ENCODE measurements at regions not wholly inside any gene's neighbourhood (a gene's known extent, or its start where the extent isn't known, plus 50 kb on each side); places are given as distances from the start of the nearest gene placed in this dataset.
"Not testable (repeated sequence)": the region's sequence is repeated elsewhere in the genome, so short reads cannot be mapped to it uniquely, and the experiment has no call there.

- intact Hi-C loops (cut with DNase I), result no loop called here
- no peak for ATAC-seq
- no peak for DNase-seq
These were observed 71.0 kb downstream of the COQ2 start for GRCh38 chr4:83213640-83214039.

- ATAC-seq, result peak in 1 of 2 donors; percentile 72
- intact Hi-C loops (cut with DNase I), result no loop called here
- DNase-seq, result no peak
These were observed 72.4 kb downstream of the COQ2 start for GRCh38 chr4:83212041-83212851.

- intact Hi-C loops (cut with DNase I), result no loop called here
- DNase-seq (no peak), ATAC-seq (no peak)
These were observed 75.2 kb downstream of the COQ2 start for GRCh38 chr4:83209419-83209818.

DNA sequence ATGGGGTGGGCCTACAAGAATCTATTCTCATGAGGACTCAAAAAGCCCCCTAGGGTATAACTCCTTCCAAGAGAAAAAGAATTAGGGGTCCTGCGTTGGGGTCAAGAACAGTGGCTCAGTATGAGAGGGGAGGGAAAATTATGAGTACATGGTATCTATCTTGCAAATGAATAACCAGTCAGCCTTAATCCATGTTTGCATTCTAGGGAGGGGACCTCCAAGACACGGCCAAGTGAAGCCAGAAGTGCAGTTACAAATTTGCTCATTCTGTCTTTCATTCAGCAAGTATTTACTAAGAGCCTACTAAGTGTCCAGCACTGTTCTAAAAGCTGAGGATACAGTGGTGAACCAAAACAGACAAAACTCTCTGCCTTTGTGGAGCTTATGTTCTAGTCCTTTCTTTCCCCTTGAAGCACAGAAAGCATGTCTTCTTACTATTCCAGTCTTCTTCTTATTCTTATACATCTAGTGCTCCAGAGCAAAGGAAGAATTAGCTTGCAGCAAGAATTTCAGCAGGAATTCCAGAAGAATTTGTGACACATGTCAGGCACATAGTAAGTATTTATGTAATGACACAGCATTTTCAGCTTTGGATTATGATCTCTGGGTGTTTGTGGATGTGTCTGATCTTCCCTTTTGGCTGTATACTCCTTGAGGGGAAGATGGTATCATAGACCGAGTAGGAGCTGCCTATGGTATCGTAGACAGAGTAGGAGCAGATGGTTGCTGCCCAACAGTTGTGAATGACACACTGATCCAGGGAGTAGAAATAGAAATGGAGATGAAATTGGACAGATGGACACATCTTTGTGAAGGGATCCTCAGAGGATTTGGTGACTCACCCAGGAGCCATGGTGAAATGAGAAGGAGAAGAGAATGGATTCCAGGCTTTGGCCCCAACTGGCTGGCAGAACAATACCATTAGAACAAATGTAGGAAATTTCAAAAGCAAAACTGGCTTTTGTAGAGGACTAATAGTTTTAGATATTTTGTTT, 75.9 kb downstream of the COQ2 start:
- DNase-seq (no peak), ATAC-seq (no peak)
- intact Hi-C loops (cut with DNase I), result no loop called here

DNA sequence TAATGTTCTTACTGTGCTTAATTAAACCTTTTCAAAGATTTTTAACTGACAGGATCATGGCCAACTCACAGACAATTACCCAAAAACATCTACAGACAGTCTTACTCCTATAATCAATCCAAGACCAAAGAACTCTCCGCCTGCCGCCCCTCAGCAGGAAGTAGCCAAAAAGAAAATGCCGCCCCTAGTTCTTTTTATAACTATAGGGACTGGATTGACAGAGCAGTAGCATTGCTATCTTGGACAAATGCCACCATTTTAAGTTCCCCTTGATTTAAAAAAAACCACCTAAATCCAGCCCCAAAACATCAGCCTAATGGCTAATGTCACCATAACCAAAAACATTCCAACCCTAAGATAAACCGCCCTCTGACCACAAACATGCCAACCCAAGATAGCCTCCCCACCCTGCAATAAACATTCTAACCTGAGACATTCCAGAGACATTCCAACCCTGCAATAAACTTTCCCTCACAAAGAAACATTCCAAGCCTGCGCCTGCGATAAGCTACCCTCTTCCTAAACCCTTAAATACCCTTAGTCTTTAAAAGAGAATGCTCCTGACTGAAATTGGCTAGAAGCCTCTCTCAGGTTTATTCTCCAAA, 77.0 kb downstream of the COQ2 start:
- DNase-seq (no peak), ATAC-seq (no peak)
- intact Hi-C loops (cut with DNase I), result no loop called here

GRCh38 chr4:83205760-83206159, 78.8 kb downstream of the COQ2 start:
- DNase-seq (no peak), ATAC-seq (no peak)
- intact Hi-C loops (cut with DNase I), result no loop called here

- no peak for ATAC-seq
- intact Hi-C loops (cut with DNase I), result no loop called here
- no peak for DNase-seq
These were observed 79.9 kb downstream of the COQ2 start for GRCh38 chr4:83204731-83205130.

GRCh38 chr4:83201761-83202160, 82.8 kb downstream of the COQ2 start:
- no peak for ATAC-seq

DNA sequence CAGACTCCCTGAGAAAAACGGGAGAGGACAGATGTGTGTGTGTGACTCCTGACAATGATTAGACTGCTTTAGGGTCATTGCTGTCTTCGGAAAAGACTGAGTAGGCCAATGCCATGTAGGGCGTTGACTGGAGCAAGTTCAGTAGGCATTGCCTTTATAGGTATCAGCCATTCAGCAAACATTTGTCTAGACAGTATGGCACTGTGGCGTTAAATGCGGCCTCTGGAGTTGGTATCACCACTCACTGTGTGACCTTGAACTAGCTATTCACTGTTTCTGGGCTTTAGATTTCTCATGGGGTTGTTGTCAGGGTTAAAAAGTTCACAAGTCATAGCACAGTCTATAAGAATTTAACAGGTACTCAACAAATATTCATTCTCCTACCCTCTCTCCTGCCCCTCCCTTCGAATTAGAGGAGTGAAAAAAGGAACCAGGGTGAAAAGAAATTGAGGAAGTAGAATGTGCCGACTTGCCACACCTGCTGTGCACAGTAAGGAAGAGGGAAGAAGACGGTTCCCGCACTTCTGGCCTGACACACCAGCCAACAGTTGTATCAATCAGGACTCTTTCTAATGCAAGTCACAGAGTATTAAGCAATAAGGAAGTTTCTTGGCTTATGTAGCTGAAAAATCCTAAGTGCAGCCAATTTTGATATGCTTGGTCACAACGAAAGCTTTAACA, 83.2 kb upstream of the PLAC8 start:
- DNase-seq (peak; percentile 30), ATAC-seq (peak; percentile 79 to 87)
- intact Hi-C loops (cut with DNase I), result no loop called here

More at GRCh38 chr4:83201761-83202160, 82.8 kb downstream of the COQ2 start:
- DNase-seq, result no peak
- intact Hi-C loops (cut with DNase I), result no loop called here

DNA sequence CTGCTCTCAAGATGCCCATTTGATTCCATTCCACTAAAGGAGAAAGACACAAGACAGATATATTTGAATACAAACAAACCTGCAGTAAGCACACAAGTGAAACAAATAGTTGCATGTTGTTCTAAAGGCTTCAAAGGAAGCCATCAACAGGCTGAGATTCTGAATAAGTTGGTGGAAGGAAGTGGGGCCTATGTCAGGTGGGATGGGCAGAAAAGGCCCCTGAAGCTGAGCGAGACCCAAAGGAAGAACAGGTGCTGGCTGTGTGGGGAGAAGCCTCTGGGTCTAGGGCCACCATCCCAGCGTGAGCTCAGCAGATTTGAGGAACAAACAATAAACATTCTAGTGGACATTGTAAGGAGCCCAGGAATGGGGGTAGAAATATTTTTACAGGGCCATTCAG, 82.4 kb upstream of the PLAC8 start:
- intact Hi-C loops (cut with DNase I), result no loop called here
- DNase-seq (no peak), ATAC-seq (no peak)

DNA sequence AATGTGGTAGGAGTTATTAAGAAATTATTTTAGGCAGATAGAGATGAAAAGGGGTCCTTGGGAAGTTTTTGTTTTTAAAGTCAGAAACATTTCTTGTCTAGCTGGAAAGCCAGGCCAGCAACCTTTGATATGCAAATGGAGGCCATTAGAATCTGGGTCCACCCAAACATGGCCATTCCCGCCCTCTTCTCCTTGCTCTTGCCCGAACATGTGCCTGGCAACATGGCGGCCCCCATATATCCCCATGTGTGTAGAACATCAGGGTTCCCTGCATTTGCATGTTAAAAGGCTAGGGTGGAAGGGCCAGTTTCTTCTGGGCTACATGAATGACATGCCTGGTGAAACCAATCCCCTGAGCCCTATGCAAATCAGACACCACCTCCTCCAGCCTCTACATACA, 80.7 kb upstream of the PLAC8 start:
- intact Hi-C loops (cut with DNase I), result no loop called here
- ATAC-seq (no peak), DNase-seq (no peak)

- intact Hi-C loops (cut with DNase I); DNase-seq; ATAC-seq: not testable (repeated sequence)
These were observed 80.1 kb upstream of the PLAC8 start for GRCh38 chr4:83194588-83194987.

DNA sequence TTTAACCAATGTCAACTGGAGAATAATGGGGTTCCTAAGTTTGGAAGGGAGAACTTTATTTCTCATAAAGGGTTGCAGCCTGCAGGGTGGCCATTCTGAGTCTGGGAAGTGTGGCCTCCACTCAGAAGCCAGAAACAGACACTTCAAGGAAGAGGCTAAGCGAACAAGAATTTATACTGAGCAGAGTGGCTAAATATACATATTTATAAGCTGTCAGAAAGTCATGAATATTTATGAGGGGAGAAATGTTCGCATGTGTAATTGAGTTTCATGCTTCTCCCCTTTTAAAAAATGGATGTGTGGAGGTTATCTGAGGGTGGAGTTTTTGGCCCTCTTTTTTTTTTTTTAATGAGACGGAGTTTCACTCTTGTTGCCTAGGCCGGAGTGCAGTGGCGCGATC, 78.1 kb upstream of the PLAC8 start:
- intact Hi-C loops (cut with DNase I), result no loop called here
- no peak for DNase-seq
- ATAC-seq, result no peak

GRCh38 chr4:83191026-83191425, 76.5 kb upstream of the PLAC8 start:
- intact Hi-C loops (cut with DNase I), result no loop called here
- DNase-seq (no peak), ATAC-seq (no peak)

- DNase-seq (no peak), ATAC-seq (no peak)
- intact Hi-C loops (cut with DNase I), result no loop called here
These were observed 75.2 kb upstream of the PLAC8 start for GRCh38 chr4:83189631-83190136.

- ATAC-seq, result no peak
- intact Hi-C loops (cut with DNase I), result no loop called here
These were observed 66.0 kb upstream of the PLAC8 start for GRCh38 chr4:83180431-83180968.

DNA sequence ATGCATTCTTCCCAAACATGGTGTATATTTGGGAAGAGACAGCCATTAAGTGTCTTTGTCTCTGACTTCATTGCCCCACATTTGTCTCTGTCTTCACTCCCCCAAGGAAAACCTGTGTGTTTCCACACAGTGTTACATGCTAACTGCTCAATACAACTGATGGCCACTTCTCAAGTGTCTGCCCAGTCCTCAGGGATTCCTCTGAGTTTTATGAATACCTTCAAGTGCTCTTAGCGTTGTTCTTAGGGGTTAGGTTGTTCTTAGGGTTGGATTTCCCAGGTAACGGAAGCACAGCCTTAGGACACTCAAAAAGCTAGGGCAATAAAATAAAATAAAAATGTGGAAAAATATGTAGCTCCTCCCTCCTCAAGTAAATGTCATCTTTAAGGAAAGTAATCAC, 64.7 kb upstream of the PLAC8 start:
- DNase-seq (no peak), ATAC-seq (no peak)
- intact Hi-C loops (cut with DNase I), result no loop called here

More at GRCh38 chr4:83180431-83180968, 66.0 kb upstream of the PLAC8 start:
- DNase-seq, result no peak

- DNase-seq (no peak), ATAC-seq (no peak)
- intact Hi-C loops (cut with DNase I), result no loop called here
These were observed 63.5 kb upstream of the PLAC8 start for GRCh38 chr4:83178029-83178428.

DNA sequence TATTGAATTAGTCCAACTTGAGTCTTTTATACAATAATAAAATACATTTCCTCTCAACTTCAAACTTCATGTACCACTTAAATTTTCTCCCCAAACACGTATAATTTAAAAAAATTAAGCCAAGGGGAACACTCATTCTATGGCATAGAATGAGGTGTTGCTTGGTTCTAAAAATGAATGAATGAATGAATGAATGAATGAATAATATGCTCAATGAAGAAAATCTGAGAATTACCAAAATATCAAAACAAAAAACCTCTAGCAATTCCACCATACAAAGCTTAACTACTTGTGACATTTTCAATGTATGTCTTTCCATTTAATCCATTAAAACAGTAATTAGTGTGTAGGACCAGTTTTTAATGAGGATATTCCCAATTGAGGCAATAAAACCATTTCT, 62.7 kb upstream of the PLAC8 start:
- intact Hi-C loops (cut with DNase I), result no loop called here
- ATAC-seq, result no peak
- DNase-seq, result no peak
